ENCODE measurements at regions not wholly inside any gene's neighbourhood (a gene's known extent, or its start where the extent isn't known, plus 50 kb on each side); places are given as distances from the start of the nearest gene placed in this dataset.
"Not testable (repeated sequence)": the region's sequence is repeated elsewhere in the genome, so short reads cannot be mapped to it uniquely, and the experiment has no call there.

DNA sequence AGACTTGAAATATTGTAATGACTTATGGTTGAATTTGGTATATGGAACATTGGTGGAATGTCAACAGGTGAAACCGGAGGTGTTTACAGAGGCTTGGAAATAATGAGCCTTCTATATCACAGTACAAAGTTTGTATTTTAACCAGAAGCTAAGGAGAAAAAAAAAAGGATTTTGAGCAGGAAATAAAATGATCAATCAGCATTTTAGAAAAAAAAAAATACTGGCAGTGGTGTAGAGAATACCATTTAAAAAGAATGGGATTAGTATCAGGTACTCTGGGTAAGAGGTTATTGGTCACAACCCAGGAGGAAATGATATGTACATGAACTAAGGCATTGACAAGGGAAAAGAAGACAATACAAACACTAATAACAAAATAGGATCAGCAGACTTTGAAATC, 587.1 kb upstream of the HTR2C start:
- Histone ChIP-seq H3K4me1 (ENCODE audit: insufficient read depth, low read length) (no peaks in the 10 kb centered on the region), H4K20me1 (ENCODE audit: low read length) (no peaks in the 10 kb centered on the region), H3K27me3 (ENCODE audit: low read length) (no peaks in the 10 kb centered on the region), H3K9ac (ENCODE audit: low read length) (no peak overlapping the region), H3K27ac (ENCODE audit: low read length) (no peak overlapping the region), H3K9me2 (replicated peaks; ENCODE audit: low read length) (no peaks in the 10 kb centered on the region), H3K4me2 (ENCODE audit: low read length) (no peak overlapping the region), H3K79me2 (ENCODE audit: low read length) (no peaks in the 10 kb centered on the region), H3K36me3 (ENCODE audit: low read depth, low read length) (no peaks in the 10 kb centered on the region), H2AFZ (ENCODE audit: low read length) (no peak overlapping the region), H3K9me3 (ENCODE audit: low read length) (no peaks in the 10 kb centered on the region), H3K4me3 (ENCODE audit: low read length) (no peak overlapping the region), H3F3A (ENCODE audit: low read length, unreplicated experiment) (no peaks in the 10 kb centered on the region)
- intact Hi-C loops (cut with micrococcal nuclease): no loop called here
- ATAC-seq: no peak
- no TSS peak for BruUV-seq (replicated peaks)
- TF ChIP-seq CTCF (conservative IDR thresholded peaks at IDR 0.05; ENCODE audit: low read depth, low read length) (no peak), EZH2 (IDR thresholded peaks at IDR 0.05; ENCODE audit: low read length, unreplicated experiment) (no peak), EZH2phosphoT487 (IDR thresholded peaks at IDR 0.05; ENCODE audit: borderline replicate concordance, low read length) (no peak)
- ChIA-PET CTCF (no interaction called here), POLR2A (ENCODE audit: unreplicated experiment) (no interaction called here)
- DNase-seq: no peak

DNA sequence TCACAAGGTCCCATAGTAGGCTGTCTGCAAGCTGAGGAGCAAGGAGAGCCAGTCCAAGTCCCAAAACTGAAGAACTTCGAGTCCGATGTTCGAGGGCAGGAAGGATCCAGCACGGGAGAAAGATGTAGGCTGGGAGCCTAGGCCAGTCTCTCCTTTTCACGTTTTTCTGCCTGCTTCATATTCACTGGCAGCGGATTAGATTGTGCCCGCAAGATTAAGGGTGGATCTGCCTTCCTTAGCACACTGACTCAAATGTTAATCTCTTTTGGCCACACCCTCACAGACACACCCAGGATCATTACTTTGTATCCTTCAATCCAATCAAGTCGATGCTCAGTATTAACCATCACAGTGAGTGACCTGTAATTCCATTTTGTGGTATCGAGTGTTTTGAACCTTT, 592.2 kb upstream of the HTR2C start:
- intact Hi-C loops (cut with micrococcal nuclease); H3K79me2 ChIP-seq (ENCODE audit: low read length); H3K27me3 ChIP-seq (ENCODE audit: low read length); H3F3A ChIP-seq (ENCODE audit: low read length, unreplicated experiment); H2AFZ ChIP-seq (ENCODE audit: low read length); H4K20me1 ChIP-seq (ENCODE audit: low read length); DNase-seq; H3K9me3 ChIP-seq (ENCODE audit: low read length); H3K9me2 ChIP-seq (replicated peaks; ENCODE audit: low read length); POLR2A ChIA-PET (ENCODE audit: unreplicated experiment); H3K36me3 ChIP-seq (ENCODE audit: low read depth, low read length); ATAC-seq; H3K4me3 ChIP-seq (ENCODE audit: low read length); H3K4me1 ChIP-seq (ENCODE audit: insufficient read depth, low read length); H3K27ac ChIP-seq (ENCODE audit: low read length); H3K4me2 ChIP-seq (ENCODE audit: low read length); BruUV-seq (replicated peaks); H3K9ac ChIP-seq (ENCODE audit: low read length); CTCF ChIA-PET: not testable (repeated sequence)

DNA sequence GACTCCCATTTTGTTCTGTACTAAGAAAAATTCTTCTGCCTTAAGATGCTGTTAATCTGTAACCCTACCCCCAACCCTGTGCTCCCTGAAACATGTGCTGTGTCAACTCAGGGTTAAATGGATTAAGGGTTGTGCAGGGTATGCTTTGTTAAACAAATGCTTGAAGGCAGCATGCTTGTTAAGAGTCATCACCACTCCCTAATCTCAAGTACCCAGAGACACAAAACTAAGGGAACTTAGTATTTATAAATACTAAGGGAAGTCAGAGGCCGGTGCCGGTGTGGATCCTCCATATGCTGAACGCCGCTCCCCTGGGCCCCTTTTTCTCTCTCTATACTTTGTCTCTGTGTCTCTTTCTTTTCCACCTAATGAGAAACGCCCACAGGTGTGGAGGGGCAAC, 593.2 kb upstream of the HTR2C start:
- H3F3A ChIP-seq (ENCODE audit: low read length, unreplicated experiment); H3K36me3 ChIP-seq (ENCODE audit: low read depth, low read length); CTCF ChIA-PET; H3K9me3 ChIP-seq (ENCODE audit: low read length); H4K20me1 ChIP-seq (ENCODE audit: low read length); H3K4me2 ChIP-seq (ENCODE audit: low read length); H3K9me2 ChIP-seq (replicated peaks; ENCODE audit: low read length); DNase-seq; POLR2A ChIA-PET (ENCODE audit: unreplicated experiment); intact Hi-C loops (cut with micrococcal nuclease); H2AFZ ChIP-seq (ENCODE audit: low read length); H3K79me2 ChIP-seq (ENCODE audit: low read length); H3K9ac ChIP-seq (ENCODE audit: low read length); H3K4me3 ChIP-seq (ENCODE audit: low read length); BruUV-seq (replicated peaks); H3K27ac ChIP-seq (ENCODE audit: low read length); H3K27me3 ChIP-seq (ENCODE audit: low read length); H3K4me1 ChIP-seq (ENCODE audit: insufficient read depth, low read length); ATAC-seq: not testable (repeated sequence)

- H3K79me2 ChIP-seq (ENCODE audit: low read length); H3K4me3 ChIP-seq (ENCODE audit: low read length); H3K36me3 ChIP-seq (ENCODE audit: low read depth, low read length); H3K9me3 ChIP-seq (ENCODE audit: low read length); BruUV-seq (replicated peaks); H3K9me2 ChIP-seq (replicated peaks; ENCODE audit: low read length); H3K27ac ChIP-seq (ENCODE audit: low read length); H4K20me1 ChIP-seq (ENCODE audit: low read length); H3F3A ChIP-seq (ENCODE audit: low read length, unreplicated experiment); H3K27me3 ChIP-seq (ENCODE audit: low read length); CTCF ChIA-PET; H3K9ac ChIP-seq (ENCODE audit: low read length); intact Hi-C loops (cut with micrococcal nuclease); POLR2A ChIA-PET (ENCODE audit: unreplicated experiment); H2AFZ ChIP-seq (ENCODE audit: low read length); H3K4me1 ChIP-seq (ENCODE audit: insufficient read depth, low read length); ATAC-seq; DNase-seq; H3K4me2 ChIP-seq (ENCODE audit: low read length): not testable (repeated sequence)
Measured at GRCh38 chrX:113988315-113988935, 595.5 kb upstream of the HTR2C start.
